Neural cell (in vitro differentiated cells): ENCODE measurements at regions not wholly inside any gene's neighbourhood (a gene's known extent, or its start where the extent isn't known, plus 50 kb on each side); places are given as distances from the start of the nearest gene placed in this dataset.

ENCODE experiments used
- H2AFZ ChIP-seq: fragments of 200-600, 300-800 bp; sonication (generic), shearing (Covaris generic); 2 replicates; pipeline ENCODE4 v1.6.0; 2014; ENCODE audit warnings: low read depth, mild to moderate bottlenecking, antibody characterized with exemption, low read length, moderate library complexity
- H3F3A ChIP-seq: fragments of 200-600 bp; shearing (Covaris generic); 2 replicates; pipeline ENCODE4 v1.6.1; 2016; ENCODE audit warnings: mild to moderate bottlenecking, moderate library complexity, mixed read lengths, antibody characterized with exemption, low read length; ENCODE audit not compliant: insufficient read depth, poor library complexity, severe bottlenecking
- H3K27ac ChIP-seq: fragments of 200-600, 300-800 bp; sonication (generic), shearing (Covaris generic); 2 replicates; pipeline ENCODE4 v1.5.1; 2014; ENCODE audit warnings: mild to moderate bottlenecking, low read length, moderate library complexity
- H3K27me3 ChIP-seq: fragments of 300-800, 200-600 bp; sonication (generic), shearing (Covaris generic); 2 replicates; pipeline ENCODE4 v1.6.0; 2014; ENCODE audit warnings: mild to moderate bottlenecking, low read depth, low read length, moderate library complexity; ENCODE audit not compliant: insufficient read depth
- H3K36me3 ChIP-seq: fragments of 300-800, 200-600 bp; sonication (generic), shearing (Covaris generic); 2 replicates; pipeline ENCODE4 v1.5.1; 2014; ENCODE audit warnings: mild to moderate bottlenecking, antibody characterized with exemption, low read length, moderate library complexity; ENCODE audit not compliant: insufficient read depth
- H3K4me2 ChIP-seq: fragments of 300-800, 200-600 bp; sonication (generic), shearing (Covaris generic); 2 replicates; pipeline ENCODE4 v1.6.0; 2014; ENCODE audit warnings: mild to moderate bottlenecking, low read length
- H3K4me3 ChIP-seq: fragments of 300-800, 200-600 bp; sonication (generic), shearing (Covaris generic); 2 replicates; pipeline ENCODE4 v1.5.1; 2014; ENCODE audit warnings: mild to moderate bottlenecking, low read length, moderate library complexity
- H3K79me2 ChIP-seq: fragments of 200-600 bp; shearing (Covaris generic); replicated peaks from 2 replicates; pipeline ENCODE4 v1.6.0; 2014; ENCODE audit warnings: mild to moderate bottlenecking, low read length, moderate library complexity; ENCODE audit not compliant: insufficient read depth
- H3K9ac ChIP-seq: fragments of 300-800, 200-600 bp; sonication (generic), shearing (Covaris generic); 2 replicates; pipeline ENCODE4 v1.6.1; 2016; ENCODE audit warnings: mild to moderate bottlenecking, low read length, mixed read lengths
- H3K9me2 ChIP-seq: fragments of 200-600 bp; shearing (Covaris generic); 2 replicates; pipeline ENCODE4 v1.6.1; 2016; ENCODE audit warnings: mild to moderate bottlenecking, low read length, mixed read lengths; ENCODE audit not compliant: insufficient read depth
- H3K9me3 ChIP-seq: fragments of 200-600, 300-800 bp; sonication (generic), shearing (Covaris generic); 2 replicates; pipeline ENCODE4 v1.6.1; 2016; ENCODE audit warnings: mild to moderate bottlenecking, mixed run types, low read length, moderate library complexity, mixed read lengths
- H4K20me1 ChIP-seq: fragments of 200-600 bp; shearing (Covaris generic); 2 replicates; pipeline ENCODE4 v1.6.1; 2016; ENCODE audit warnings: mild to moderate bottlenecking, mixed run types; ENCODE audit not compliant: insufficient read depth
- EP300 ChIP-seq: fragments of 450-650 bp; conservative IDR thresholded peaks from 2 replicates; pipeline ENCODE4 v1.6.1; 2014; ENCODE audit warnings: antibody characterized with exemption, mild to moderate bottlenecking, moderate library complexity; ENCODE audit not compliant: poor library complexity, severe bottlenecking
- EZH2 ChIP-seq: fragments of 200-600, 300-800 bp; shearing (Covaris generic), sonication (generic); IDR thresholded peaks from 2 replicates; pipeline ENCODE4 v1.6.1; 2014; ENCODE audit warnings: antibody characterized with exemption, low read length, borderline replicate concordance, mild to moderate bottlenecking; ENCODE audit not compliant: insufficient read depth, poor library complexity, severe bottlenecking
- MXI1 ChIP-seq: fragments of 450-650 bp; conservative IDR thresholded peaks from 2 replicates; pipeline ENCODE4 v1.6.1; 2014; ENCODE audit warnings: antibody characterized with exemption, mild to moderate bottlenecking; ENCODE audit not compliant: poor library complexity, severe bottlenecking
- POLR2AphosphoS5 ChIP-seq: IDR thresholded peaks from 2 replicates; pipeline ENCODE4 v1.6.1; 2012
- RAD21 ChIP-seq: fragments of 450-650 bp; conservative IDR thresholded peaks from 2 replicates; pipeline ENCODE4 v1.6.1; 2014; ENCODE audit warnings: antibody characterized with exemption, mild to moderate bottlenecking, moderate library complexity
- SMC3 ChIP-seq: fragments of 450-650 bp; conservative IDR thresholded peaks from 2 replicates; pipeline ENCODE4 v1.6.1; 2014; ENCODE audit warnings: antibody characterized with exemption, mild to moderate bottlenecking, moderate library complexity; ENCODE audit not compliant: poor library complexity
- TAF1 ChIP-seq: IDR thresholded peaks from 2 replicates; pipeline ENCODE4 v1.6.1; 2012; ENCODE audit warnings: low read depth
- TF ChIP-seq, protein P1 (sequence below): fragments of 450-650 bp; IDR thresholded peaks from 2 replicates; pipeline ENCODE4 v1.5.1; 2014; ENCODE audit warnings: antibody characterized with exemption, mild to moderate bottlenecking, moderate library complexity; ENCODE audit not compliant: poor library complexity, severe bottlenecking
- TF ChIP-seq, protein P2 (sequence below): IDR thresholded peaks from 2 replicates; pipeline ENCODE4 v1.6.1; 2012; ENCODE audit warnings: borderline replicate concordance

DNA sequence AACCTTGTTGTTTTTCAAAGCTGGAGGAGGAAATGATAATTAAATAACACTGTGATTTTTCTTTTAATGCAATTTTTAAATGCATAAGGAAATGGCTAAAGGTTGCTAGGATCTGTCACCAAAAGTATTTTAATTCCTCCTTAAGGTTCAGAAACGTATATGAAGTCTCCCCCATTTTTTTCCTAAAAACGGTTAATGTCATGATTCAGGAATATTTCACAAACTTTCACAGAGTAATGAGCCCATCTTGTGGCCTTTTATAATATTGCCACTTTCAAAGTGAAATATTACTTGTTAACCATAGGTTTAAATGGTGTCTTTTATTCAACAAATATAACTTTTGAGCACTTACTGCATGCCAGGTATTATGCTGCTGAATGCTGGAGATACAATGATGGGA is 99.5 kb upstream of the USP38 start:
- H3K27me3 ChIP-seq = no peaks in the 10 kb centered on the region
- H3F3A ChIP-seq = no peaks in the 10 kb centered on the region
- no peaks in the 10 kb centered on the region for H3K79me2 ChIP-seq
- no peak overlapping the region for H3K9ac ChIP-seq
- H3K27ac ChIP-seq = no peak overlapping the region
- no peaks in the 10 kb centered on the region for H3K9me2 ChIP-seq
- H3K4me2 ChIP-seq = no peak overlapping the region
- TF ChIP-seq SMC3 = peak; percentile 66
- no peak for TF ChIP-seq TAF1
- peak; percentile 64 for TF ChIP-seq RAD21
- no peak for TF ChIP-seq EP300
- no peak for TF ChIP-seq MXI1
- no peak for TF ChIP-seq EZH2
- TF ChIP-seq POLR2AphosphoS5 = no peak
- TF ChIP-seq, protein P1, sequence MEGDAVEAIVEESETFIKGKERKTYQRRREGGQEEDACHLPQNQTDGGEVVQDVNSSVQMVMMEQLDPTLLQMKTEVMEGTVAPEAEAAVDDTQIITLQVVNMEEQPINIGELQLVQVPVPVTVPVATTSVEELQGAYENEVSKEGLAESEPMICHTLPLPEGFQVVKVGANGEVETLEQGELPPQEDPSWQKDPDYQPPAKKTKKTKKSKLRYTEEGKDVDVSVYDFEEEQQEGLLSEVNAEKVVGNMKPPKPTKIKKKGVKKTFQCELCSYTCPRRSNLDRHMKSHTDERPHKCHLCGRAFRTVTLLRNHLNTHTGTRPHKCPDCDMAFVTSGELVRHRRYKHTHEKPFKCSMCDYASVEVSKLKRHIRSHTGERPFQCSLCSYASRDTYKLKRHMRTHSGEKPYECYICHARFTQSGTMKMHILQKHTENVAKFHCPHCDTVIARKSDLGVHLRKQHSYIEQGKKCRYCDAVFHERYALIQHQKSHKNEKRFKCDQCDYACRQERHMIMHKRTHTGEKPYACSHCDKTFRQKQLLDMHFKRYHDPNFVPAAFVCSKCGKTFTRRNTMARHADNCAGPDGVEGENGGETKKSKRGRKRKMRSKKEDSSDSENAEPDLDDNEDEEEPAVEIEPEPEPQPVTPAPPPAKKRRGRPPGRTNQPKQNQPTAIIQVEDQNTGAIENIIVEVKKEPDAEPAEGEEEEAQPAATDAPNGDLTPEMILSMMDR = peak; percentile 57
- TF ChIP-seq, protein P2, sequence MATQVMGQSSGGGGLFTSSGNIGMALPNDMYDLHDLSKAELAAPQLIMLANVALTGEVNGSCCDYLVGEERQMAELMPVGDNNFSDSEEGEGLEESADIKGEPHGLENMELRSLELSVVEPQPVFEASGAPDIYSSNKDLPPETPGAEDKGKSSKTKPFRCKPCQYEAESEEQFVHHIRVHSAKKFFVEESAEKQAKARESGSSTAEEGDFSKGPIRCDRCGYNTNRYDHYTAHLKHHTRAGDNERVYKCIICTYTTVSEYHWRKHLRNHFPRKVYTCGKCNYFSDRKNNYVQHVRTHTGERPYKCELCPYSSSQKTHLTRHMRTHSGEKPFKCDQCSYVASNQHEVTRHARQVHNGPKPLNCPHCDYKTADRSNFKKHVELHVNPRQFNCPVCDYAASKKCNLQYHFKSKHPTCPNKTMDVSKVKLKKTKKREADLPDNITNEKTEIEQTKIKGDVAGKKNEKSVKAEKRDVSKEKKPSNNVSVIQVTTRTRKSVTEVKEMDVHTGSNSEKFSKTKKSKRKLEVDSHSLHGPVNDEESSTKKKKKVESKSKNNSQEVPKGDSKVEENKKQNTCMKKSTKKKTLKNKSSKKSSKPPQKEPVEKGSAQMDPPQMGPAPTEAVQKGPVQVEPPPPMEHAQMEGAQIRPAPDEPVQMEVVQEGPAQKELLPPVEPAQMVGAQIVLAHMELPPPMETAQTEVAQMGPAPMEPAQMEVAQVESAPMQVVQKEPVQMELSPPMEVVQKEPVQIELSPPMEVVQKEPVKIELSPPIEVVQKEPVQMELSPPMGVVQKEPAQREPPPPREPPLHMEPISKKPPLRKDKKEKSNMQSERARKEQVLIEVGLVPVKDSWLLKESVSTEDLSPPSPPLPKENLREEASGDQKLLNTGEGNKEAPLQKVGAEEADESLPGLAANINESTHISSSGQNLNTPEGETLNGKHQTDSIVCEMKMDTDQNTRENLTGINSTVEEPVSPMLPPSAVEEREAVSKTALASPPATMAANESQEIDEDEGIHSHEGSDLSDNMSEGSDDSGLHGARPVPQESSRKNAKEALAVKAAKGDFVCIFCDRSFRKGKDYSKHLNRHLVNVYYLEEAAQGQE = no peak
- H3K4me3 ChIP-seq = no peak overlapping the region
- H2AFZ ChIP-seq = no peak overlapping the region
- no peaks in the 10 kb centered on the region for H3K9me3 ChIP-seq
- H4K20me1 ChIP-seq = no peaks in the 10 kb centered on the region
- no peaks in the 10 kb centered on the region for H3K36me3 ChIP-seq

DNA sequence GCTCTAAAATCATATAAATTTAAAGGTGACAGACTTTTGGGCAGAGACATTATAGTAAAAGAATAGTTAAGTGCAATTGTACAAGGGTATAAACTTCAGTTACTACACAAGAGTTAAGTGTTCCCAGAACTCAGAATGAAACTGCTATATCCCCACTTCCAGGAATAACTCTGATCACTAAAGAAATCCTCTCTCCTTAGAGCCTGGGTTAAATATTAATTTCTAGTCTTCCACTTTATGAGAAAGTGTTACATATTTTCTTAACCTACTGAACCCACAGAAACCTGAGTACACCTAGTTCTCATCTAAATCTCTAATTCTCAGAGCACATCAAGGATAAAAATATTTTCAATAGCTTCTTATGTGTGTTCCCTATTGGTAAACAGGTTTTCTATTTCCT is 99.1 kb upstream of the USP38 start:
- no peaks in the 10 kb centered on the region for H3K27me3 ChIP-seq
- no peak overlapping the region for H3K27ac ChIP-seq
- no peaks in the 10 kb centered on the region for H3K9me2 ChIP-seq
- H3K4me3 ChIP-seq = no peak overlapping the region
- H3K9me3 ChIP-seq = no peaks in the 10 kb centered on the region
- H3F3A ChIP-seq = no peaks in the 10 kb centered on the region
- H3K9ac ChIP-seq = no peak overlapping the region
- H3K4me2 ChIP-seq = no peak overlapping the region
- H4K20me1 ChIP-seq = no peaks in the 10 kb centered on the region
- H2AFZ ChIP-seq = no peak overlapping the region
- TF ChIP-seq TAF1 = no peak
- H3K36me3 ChIP-seq = no peaks in the 10 kb centered on the region
- H3K79me2 ChIP-seq = no peaks in the 10 kb centered on the region

DNA sequence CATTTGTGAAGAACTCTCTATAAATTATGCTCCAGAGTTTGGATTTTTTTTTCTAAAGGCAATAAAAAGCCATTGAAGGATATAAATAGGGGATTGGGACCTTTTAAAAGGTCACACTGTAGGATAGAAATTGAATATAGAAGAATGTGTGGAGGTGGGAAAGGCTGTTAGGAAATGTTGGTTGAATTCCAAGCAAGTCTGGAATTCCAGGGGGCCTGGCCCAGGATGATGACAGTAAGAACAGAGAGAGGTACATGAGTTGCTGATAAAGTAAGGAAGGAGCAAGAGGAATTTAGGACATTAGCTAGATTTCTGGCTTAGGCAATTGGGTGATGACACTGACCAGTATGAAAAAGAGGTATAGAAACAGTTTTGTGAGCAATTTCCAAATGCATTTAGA is 95.4 kb upstream of the USP38 start:
- H3K27ac ChIP-seq = no peak overlapping the region
- no peak overlapping the region for H3K9ac ChIP-seq
- H3K9me2 ChIP-seq = no peaks in the 10 kb centered on the region
- H3K9me3 ChIP-seq = no peaks in the 10 kb centered on the region
- H3K36me3 ChIP-seq = no peaks in the 10 kb centered on the region
- TF ChIP-seq RAD21 = no peak
- TF ChIP-seq, protein P1 = no peak
- TF ChIP-seq, protein P2 = no peak
- no peak for TF ChIP-seq SMC3
- TF ChIP-seq MXI1 = no peak
- TF ChIP-seq POLR2AphosphoS5 = no peak
- no peak for TF ChIP-seq TAF1
- no peak for TF ChIP-seq EP300
- TF ChIP-seq EZH2 = no peak
- H3F3A ChIP-seq = no peaks in the 10 kb centered on the region
- H3K4me3 ChIP-seq = no peak overlapping the region
- no peaks in the 10 kb centered on the region for H4K20me1 ChIP-seq
- H3K4me2 ChIP-seq = no peak overlapping the region
- no peak overlapping the region for H2AFZ ChIP-seq
- H3K79me2 ChIP-seq = no peaks in the 10 kb centered on the region
- no peaks in the 10 kb centered on the region for H3K27me3 ChIP-seq
